GM19438 (cell line): ENCODE measurements at regions not wholly inside any gene's neighbourhood (a gene's known extent, or its start where the extent isn't known, plus 50 kb on each side); places are given as distances from the start of the nearest gene placed in this dataset.
"Not testable (repeated sequence)": the region's sequence is repeated elsewhere in the genome, so short reads cannot be mapped to it uniquely, and the experiment has no call there.

Experiments used
- ATAC-seq: cut with Tn5 transposase; IDR thresholded peaks from one replicate; pipeline ENCODE4 v1.9.1; 2021; ENCODE audit warnings: low read depth; ENCODE audit not compliant: unreplicated experiment

DNA sequence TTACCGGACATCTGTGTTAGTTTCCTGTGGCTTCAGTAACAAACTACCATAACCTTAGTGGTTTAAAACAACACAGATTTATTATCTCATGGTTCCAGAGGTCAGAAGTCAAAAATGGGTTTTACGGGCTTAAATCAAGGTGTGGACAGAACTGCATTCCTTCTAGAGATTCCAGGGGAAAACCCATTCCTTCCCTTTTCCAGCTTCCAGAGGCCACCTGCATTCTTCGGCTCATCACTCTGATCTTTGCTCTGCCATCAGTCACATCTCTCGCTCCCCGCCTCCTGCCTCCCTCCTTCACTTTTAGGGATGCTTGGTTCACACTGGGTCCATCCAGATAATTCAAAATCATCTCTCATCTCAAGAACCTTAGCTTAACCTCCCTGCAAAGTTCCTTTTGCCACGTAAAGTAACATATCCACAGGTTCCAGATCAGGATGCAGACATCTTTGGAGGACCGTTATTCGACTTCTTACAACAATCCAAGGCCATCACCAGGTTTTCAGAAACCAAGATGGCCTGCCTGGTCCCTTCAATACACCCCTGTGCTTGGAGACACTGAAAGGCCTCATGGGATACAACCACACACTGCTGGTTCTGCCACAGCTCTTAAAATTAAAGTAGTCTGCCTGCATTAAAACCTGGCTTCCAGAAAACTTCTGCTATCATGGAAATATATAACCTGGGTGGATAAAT, 225.9 kb upstream of the MYO3A start:
- ATAC-seq = no peak

GRCh38 chr10:25713894-25714240, 220.2 kb upstream of the MYO3A start:
- ATAC-seq = no peak

- ATAC-seq = no peak
Observed at GRCh38 chr10:25724241-25724640, 209.8 kb upstream of the MYO3A start.

GRCh38 chr10:25725917-25726716, 207.9 kb upstream of the MYO3A start:
- no peak for ATAC-seq

GRCh38 chr10:25738776-25739175, 195.3 kb upstream of the MYO3A start:
- no peak for ATAC-seq

- no peak for ATAC-seq
Observed at GRCh38 chr10:25743832-25744231, 190.2 kb upstream of the MYO3A start.

- ATAC-seq = no peak
Observed at GRCh38 chr10:25744574-25744973, 189.5 kb upstream of the MYO3A start.

- no peak for ATAC-seq
Observed at GRCh38 chr10:25745976-25746375, 188.1 kb upstream of the MYO3A start.

- ATAC-seq = no peak
Observed at GRCh38 chr10:25747084-25747483, 186.9 kb upstream of the MYO3A start.

GRCh38 chr10:25748509-25748908, 185.5 kb upstream of the MYO3A start:
- ATAC-seq = no peak

DNA sequence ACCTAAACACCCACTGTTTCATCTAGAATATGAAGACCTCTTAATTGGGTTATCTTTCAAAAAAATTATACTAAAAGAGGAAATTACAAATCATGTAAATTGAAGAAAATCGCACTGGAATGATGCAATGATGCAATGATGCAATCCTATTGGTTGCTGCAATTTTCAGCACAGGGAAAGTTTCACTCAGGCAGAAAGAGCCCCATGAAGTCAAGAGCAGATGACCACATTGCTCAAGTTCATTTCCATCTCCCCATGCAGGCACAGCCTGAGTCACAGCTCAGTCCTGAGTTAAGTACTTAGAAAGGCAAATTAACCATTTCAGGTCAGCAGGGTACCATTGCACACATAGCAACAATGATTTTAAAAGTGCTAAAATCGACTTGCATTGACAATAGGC, 180.3 kb upstream of the MYO3A start:
- ATAC-seq = no peak

DNA sequence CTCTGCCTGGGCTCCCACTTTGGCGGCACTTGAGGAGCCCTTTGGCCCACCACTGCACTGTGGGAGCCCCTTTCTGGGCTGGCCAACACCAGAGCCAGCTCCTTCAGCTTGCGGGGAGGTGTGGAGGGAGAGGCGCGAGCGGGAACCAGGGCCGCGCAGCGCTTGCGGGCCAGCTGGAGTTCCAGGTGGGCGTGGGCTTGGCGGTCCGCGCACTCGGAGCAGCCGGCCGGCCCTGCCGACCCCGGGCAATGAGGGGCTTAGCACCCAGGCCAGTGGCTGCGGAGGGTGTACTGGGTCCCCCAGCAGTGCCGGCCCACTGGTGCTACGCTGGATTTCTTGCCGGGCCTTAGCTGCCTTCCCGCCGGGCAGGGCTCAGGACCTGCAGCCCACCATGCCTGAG, 178.2 kb upstream of the MYO3A start:
- not testable (repeated sequence) for ATAC-seq

DNA sequence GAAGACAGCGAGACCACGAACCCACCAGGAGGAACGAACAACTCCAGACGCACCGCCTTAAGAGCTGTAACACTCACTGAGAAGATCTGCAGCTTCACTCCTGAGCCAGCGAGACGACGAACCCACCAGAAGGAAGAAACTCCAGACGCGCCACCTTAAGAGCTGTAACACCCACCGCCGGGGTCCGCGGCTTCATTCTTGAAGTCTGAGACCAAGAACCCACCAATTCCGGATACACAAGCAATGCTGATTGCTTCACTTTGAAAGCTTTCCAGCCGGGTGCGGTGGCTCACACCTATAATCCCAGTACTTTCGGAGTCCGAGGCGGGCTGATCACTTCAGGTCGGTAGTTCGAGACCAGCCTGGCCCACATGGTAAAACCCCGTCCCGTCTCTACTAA, 177.2 kb upstream of the MYO3A start:
- ATAC-seq = no peak

DNA sequence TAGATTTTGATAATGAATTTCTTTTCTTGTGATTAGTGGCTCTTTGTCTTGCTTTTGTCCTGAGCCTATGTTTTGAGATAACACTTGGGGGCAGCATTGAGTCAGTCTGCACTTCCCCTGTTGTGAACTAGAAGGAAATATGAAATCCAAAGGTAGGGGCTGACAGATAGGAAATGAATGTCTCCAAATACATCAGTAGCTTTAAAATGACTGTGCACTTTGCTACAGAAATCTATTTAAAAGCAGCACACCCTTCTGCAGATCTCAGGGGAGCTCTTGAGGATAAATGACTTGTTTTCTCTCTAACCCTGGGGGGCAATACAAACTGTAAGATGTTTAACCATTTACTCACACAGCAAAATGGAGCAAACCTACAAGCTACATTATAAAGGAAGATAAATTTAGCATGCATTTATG, 176.0 kb upstream of the MYO3A start:
- ATAC-seq = no peak

DNA sequence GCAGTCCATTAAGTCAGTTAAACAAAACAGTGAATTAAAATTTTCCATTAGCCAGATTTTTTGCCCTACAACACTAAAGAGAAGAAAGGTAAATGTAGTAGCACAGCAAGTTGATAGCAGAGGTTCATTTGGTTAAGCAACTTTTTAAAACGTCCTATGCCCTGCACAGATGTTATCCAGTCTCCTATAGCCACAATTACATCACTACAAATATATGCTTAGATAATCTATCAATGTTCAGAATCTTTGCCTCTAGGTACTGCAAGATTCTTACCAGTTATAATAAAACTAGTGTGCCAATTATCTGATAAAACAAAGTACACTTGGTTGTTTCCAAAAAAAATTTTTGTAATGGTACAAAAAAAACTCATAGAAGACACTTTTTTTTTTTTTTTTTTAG, 175.5 kb upstream of the MYO3A start:
- ATAC-seq = no peak

DNA sequence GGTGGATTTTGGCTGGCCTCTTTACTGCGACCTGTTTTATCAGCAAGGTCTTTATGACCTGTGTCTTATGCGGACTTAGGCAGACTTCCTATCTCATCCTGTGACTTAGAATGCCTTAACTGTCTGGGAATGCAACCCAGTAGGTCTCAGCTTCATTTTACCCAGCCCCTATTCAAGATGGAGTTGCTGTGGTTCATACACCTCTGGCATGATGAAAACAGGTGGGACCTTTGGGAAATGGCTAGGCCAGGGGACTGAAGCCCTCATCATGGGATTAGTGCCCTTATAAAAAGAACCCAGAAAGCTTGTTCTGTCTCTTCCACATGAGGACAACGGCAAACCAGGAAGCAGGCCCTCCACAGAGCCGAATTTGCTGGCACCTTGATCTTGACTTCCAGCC, 172.1 kb upstream of the MYO3A start:
- ATAC-seq = no peak

- ATAC-seq = no peak
Observed at GRCh38 chr10:25766213-25766612, 167.8 kb upstream of the MYO3A start.

DNA sequence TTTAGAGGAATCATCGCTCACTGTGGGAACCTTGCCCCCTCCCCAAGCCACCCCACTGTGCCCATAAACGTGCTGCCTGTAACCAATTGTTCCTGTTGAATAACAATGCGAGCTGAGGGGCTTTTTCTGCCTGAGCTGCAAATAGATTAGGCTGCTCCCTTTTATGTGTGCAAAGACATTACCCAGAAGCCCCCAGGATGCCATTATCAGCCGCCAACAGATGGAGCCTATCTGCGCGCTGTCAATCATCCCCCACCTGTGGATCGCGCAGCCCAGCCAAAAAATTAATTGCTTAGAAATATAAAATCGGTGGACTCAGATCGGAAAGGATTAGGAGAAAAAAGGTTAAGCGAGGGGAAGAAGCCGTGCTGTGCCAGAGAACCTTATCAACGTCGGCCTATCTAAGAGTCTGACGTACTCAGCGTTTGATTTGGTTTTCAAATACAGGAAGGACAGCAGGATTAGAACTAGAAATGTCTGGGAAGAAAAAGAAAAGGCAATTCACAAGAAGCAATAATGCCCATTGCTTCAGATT, 167.3 kb upstream of the MYO3A start:
- no peak for ATAC-seq

GRCh38 chr10:25768167-25768566, 165.9 kb upstream of the MYO3A start:
- ATAC-seq = no peak

DNA sequence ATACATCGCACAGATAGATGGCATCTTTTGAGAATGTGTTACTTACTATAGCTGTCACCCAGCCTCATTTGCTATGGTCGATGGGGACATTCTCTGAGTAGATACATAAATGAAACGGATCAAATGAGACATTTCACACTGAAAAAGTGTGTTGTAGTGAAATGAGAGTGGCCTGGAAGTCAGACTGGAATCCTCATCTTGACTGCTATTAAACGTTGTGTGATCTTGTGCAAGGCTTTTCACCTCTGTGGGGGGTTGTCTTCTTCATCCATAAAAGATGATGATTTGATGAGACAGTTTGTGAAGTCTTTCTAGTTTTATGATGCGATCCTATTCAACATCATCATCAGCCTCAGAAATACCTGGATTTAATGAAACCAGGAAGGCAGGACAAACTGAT, 155.4 kb upstream of the MYO3A start:
- no peak for ATAC-seq

- ATAC-seq = no peak
Observed at GRCh38 chr10:25786161-25786560, 147.9 kb upstream of the MYO3A start.

DNA sequence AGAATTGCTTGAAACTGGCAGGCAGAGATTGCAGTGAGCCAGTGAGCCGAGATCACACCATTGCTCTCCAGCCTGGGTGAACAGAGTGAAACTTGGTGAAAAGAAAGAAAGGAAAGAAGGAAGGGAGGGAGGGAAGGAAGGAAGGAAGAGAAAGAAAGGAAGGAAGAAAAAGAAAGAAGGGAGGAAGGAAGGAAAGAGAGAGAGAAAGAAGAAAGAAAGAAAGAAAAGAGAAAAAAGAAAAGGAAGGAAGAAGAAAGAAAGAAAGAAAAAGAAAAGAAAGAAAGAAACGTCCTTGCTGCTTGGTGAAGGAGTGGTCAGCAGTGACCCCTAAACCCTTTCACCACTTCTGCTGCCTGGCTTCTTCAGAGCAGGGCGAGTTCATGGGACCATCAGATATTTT, 147.1 kb upstream of the MYO3A start:
- no peak for ATAC-seq
